ENCODE measurements at regions not wholly inside any gene's neighbourhood (a gene's known extent, or its start where the extent isn't known, plus 50 kb on each side); places are given as distances from the start of the nearest gene placed in this dataset.

GRCh38 chr9:86772635-86772993, 174.7 kb downstream of the GAS1 start:
- TF ChIP-seq CTCF (conservative IDR thresholded peaks at IDR 0.05) (no peak), ZFX (IDR thresholded peaks at IDR 0.05) (no peak)
